NCI-H82 treated with DMSO at 0.1 percent for 48 hours (cell line): ENCODE measurements at regions not wholly inside any gene's neighbourhood (a gene's known extent, or its start where the extent isn't known, plus 50 kb on each side); places are given as distances from the start of the nearest gene placed in this dataset.

Source experiments
- DNase-seq: peaks from one replicate; lab custom pipeline; 2025; ENCODE audit not compliant: unreplicated experiment; lab: John Stamatoyannopoulos, UW

GRCh38 chr3:40800343-40800742, 275.6 kb downstream of the ZNF621 start:
- no peak for DNase-seq

- no peak for DNase-seq
Measured at GRCh38 chr3:40801284-40801741, 276.6 kb downstream of the ZNF621 start.

GRCh38 chr3:40803311-40803710, 278.6 kb downstream of the ZNF621 start:
- DNase-seq = no peak

GRCh38 chr3:40805456-40805855, 280.7 kb downstream of the ZNF621 start:
- DNase-seq = no peak

- no peak for DNase-seq
Measured at GRCh38 chr3:40810813-40811212, 286.1 kb downstream of the ZNF621 start.

GRCh38 chr3:40817017-40817416, 292.3 kb downstream of the ZNF621 start:
- DNase-seq = no peak

GRCh38 chr3:40821315-40821714, 296.6 kb downstream of the ZNF621 start:
- DNase-seq = no peak

GRCh38 chr3:40827226-40827625, 302.5 kb downstream of the ZNF621 start:
- no peak for DNase-seq

- no peak for DNase-seq
Measured at GRCh38 chr3:40827942-40828688, 303.4 kb downstream of the ZNF621 start.

- no peak for DNase-seq
Measured at GRCh38 chr3:40828741-40829415, 304.1 kb downstream of the ZNF621 start.

GRCh38 chr3:40829876-40830275, 305.1 kb downstream of the ZNF621 start:
- no peak for DNase-seq

- no peak for DNase-seq
Measured at GRCh38 chr3:40837300-40837699, 312.5 kb downstream of the ZNF621 start.

GRCh38 chr3:40841131-40841530, 316.4 kb downstream of the ZNF621 start:
- DNase-seq = no peak

GRCh38 chr3:40841570-40842109, 316.9 kb downstream of the ZNF621 start:
- no peak for DNase-seq

GRCh38 chr3:40842714-40843113, 318.0 kb downstream of the ZNF621 start:
- DNase-seq = no peak

- DNase-seq = no peak
Measured at GRCh38 chr3:40843208-40843624, 318.5 kb downstream of the ZNF621 start.

- DNase-seq = no peak
Measured at GRCh38 chr3:40843851-40844548, 319.2 kb downstream of the ZNF621 start.

- no peak for DNase-seq
Measured at GRCh38 chr3:40844896-40845295, 320.1 kb downstream of the ZNF621 start.

- DNase-seq = no peak
Measured at GRCh38 chr3:40845447-40845846, 320.7 kb downstream of the ZNF621 start.

- no peak for DNase-seq
Measured at GRCh38 chr3:40845916-40846315, 321.2 kb downstream of the ZNF621 start.

GRCh38 chr3:40846451-40846850, 321.7 kb downstream of the ZNF621 start:
- no peak for DNase-seq

- DNase-seq = no peak
Measured at GRCh38 chr3:40847551-40847992, 322.8 kb downstream of the ZNF621 start.
